Panc1 (cell line): ENCODE measurements at regions not wholly inside any gene's neighbourhood (a gene's known extent, or its start where the extent isn't known, plus 50 kb on each side); places are given as distances from the start of the nearest gene placed in this dataset.

ENCODE experiments used
- ATAC-seq: fragments of 200-7000 bp; cut with Tn5 transposase; 2 replicates; pipeline ENCODE4 v1.9.1; 2020; ENCODE audit warnings: mild to moderate bottlenecking, moderate library complexity
- BruUV-seq: library from RNA; stranded (reverse); fragments of 400-500 nt; replicated peaks from 2 replicates; lab custom pipeline; 2021; lab: Mats Ljungman, UMichigan
- CTCF ChIA-PET: fragments of 300-600 bp; sonication (Branson Sonifier 250); formaldehyde crosslinking; loops from one replicate; lab custom pipeline; 2022; ENCODE audit warnings: antibody characterized with exemption; lab: Charles Lee
- POLR2A ChIA-PET: fragments of 300-600 bp; sonication (Branson Sonifier 250); formaldehyde crosslinking; loops from one replicate; lab custom pipeline; 2022; ENCODE audit warnings: antibody characterized with exemption; lab: Charles Lee
- DNase-seq: peaks from one replicate; pipeline ENCODE4 v3.0.0-alpha.2; 2010; ENCODE audit warnings: low read depth, low spot score
- H3K27ac ChIP-seq: 2 replicates; pipeline ENCODE4 v1.5.1; 2011; ENCODE audit warnings: mild to moderate bottlenecking, low read length, inconsistent platforms
- H3K27me3 ChIP-seq: fragments of 200-500 bp; sonication (Bioruptor generic); 2 replicates; pipeline ENCODE4 v1.6.0; 2014; ENCODE audit warnings: low read length, inconsistent platforms; ENCODE audit not compliant: control insufficient read depth, insufficient read depth
- H3K36me3 ChIP-seq: fragments of 200-500 bp; sonication (Bioruptor generic); 2 replicates; pipeline ENCODE4 v1.5.1; 2014; ENCODE audit warnings: inconsistent platforms, mild to moderate bottlenecking, low read length, moderate library complexity; ENCODE audit not compliant: control insufficient read depth, insufficient read depth
- H3K4me1 ChIP-seq: 2 replicates; pipeline ENCODE4 v1.5.1; 2011; ENCODE audit warnings: inconsistent platforms, mild to moderate bottlenecking, low read length, moderate library complexity; ENCODE audit not compliant: control insufficient read depth, insufficient read depth
- H3K4me3 ChIP-seq, 2 experiments: 2 replicates each; pipeline ENCODE4 v1.5.1; 2011 to 2012; ENCODE audit warnings: low read depth in 2 of 2, low read length in 2 of 2, mild to moderate bottlenecking in 2 of 2, inconsistent platforms in 1 of 2, moderate library complexity in 1 of 2
- H3K9me3 ChIP-seq: fragments of 200-500 bp; sonication (Bioruptor generic); 2 replicates; pipeline ENCODE4 v1.5.1; 2014; ENCODE audit warnings: low read depth, mild to moderate bottlenecking, inconsistent platforms, low read length, moderate library complexity; ENCODE audit not compliant: control insufficient read depth, insufficient read depth
- CTCF ChIP-seq: fragments of 450-650 bp; IDR thresholded peaks from 2 replicates; pipeline ENCODE4 v1.5.1; 2017; ENCODE audit warnings: mild to moderate bottlenecking
- POLR2AphosphoS5 ChIP-seq: IDR thresholded peaks from 2 replicates; pipeline ENCODE4 v1.6.1; 2012; ENCODE audit warnings: mild to moderate bottlenecking, low read depth, low read length, moderate library complexity
- REST ChIP-seq, 2 experiments: IDR thresholded peaks; 2 replicates each; pipeline ENCODE4 v1.6.1; 2011 to 2012; ENCODE audit warnings: low read depth in 2 of 2, control low read depth in 1 of 2, low read length in 1 of 2, mild to moderate bottlenecking in 1 of 2, moderate library complexity in 1 of 2; ENCODE audit not compliant: insufficient read depth in 1 of 2
- SIN3A ChIP-seq: IDR thresholded peaks from 2 replicates; pipeline ENCODE4 v1.6.1; 2012; ENCODE audit warnings: low read depth, mild to moderate bottlenecking, low read length, moderate library complexity, borderline replicate concordance; ENCODE audit not compliant: insufficient read depth
- TCF7L2 ChIP-seq: IDR thresholded peaks from 2 replicates; pipeline ENCODE4 v1.6.1; 2011; ENCODE audit warnings: mild to moderate bottlenecking, low read depth, low read length, inconsistent platforms
- in situ Hi-C: cut with HindIII; loops from 2 replicates; pipeline ENCODE4 v1.10.0; 2016; ENCODE audit warnings: low sequenced_read_pairs, low pct_unique_long_range_greater_than_20kb
- intact Hi-C: fragments of 100-400 bp; cut with micrococcal nuclease; formaldehyde crosslinking; loops from one replicate; pipeline ENCODE4 v1.10.0; 2022; ENCODE audit not compliant: unreplicated experiment

GRCh38 chr7:110142939-110143526, 947.9 kb upstream of the LRRN3 start:
- Histone ChIP-seq H3K27ac (no peak overlapping the region), H3K4me3 (no peak overlapping the region), H3K36me3 (no peaks in the 10 kb centered on the region), H3K9me3 (no peaks in the 10 kb centered on the region; the same call in 1 of the 2 replicates), H3K27me3 (no peaks in the 10 kb centered on the region), H3K4me1 (no peaks in the 10 kb centered on the region)
- intact Hi-C loops (no loop called here), in situ Hi-C loops (no loop called here)
- no peak for TF ChIP-seq SIN3A
- no peak for TF ChIP-seq CTCF
- TF ChIP-seq POLR2AphosphoS5 = no peak
- TF ChIP-seq REST (IDR thresholded peaks at IDR 0.05; ENCODE audit: insufficient read depth in 1 of 2, low read depth in 2 of 2, low read length in 1 of 2) = no peak
- no peak for TF ChIP-seq TCF7L2
- no TSS peak for BruUV-seq
- POLR2A ChIA-PET = no interaction called here
- ATAC-seq (no peak), DNase-seq (no peak)
- CTCF ChIA-PET = no interaction called here

- CTCF ChIA-PET = no interaction called here
- BruUV-seq = no TSS peak
- no peak overlapping the region for H3K27ac ChIP-seq
- H3K9me3 ChIP-seq = no peaks in the 10 kb centered on the region
- H3K4me1 ChIP-seq = no peaks in the 10 kb centered on the region
- POLR2A ChIA-PET = no interaction called here
- DNase-seq (no peak), ATAC-seq (no peak)
- TF ChIP-seq CTCF (no peak), REST (IDR thresholded peaks at IDR 0.05; ENCODE audit: insufficient read depth in 1 of 2, low read depth in 2 of 2, low read length in 1 of 2) (no peak), TCF7L2 (no peak), POLR2AphosphoS5 (no peak), SIN3A (no peak)
- in situ Hi-C loops (no loop called here), intact Hi-C loops (no loop called here)
- no peaks in the 10 kb centered on the region for H3K36me3 ChIP-seq
- H3K4me3 ChIP-seq = no peak overlapping the region
- no peaks in the 10 kb centered on the region for H3K27me3 ChIP-seq
Observed at GRCh38 chr7:110144599-110144998, 946.3 kb upstream of the LRRN3 start.
